Limb (tissue), 2 donors: ENCODE measurements at regions not wholly inside any gene's neighbourhood (a gene's known extent, or its start where the extent isn't known, plus 50 kb on each side); places are given as distances from the start of the nearest gene placed in this dataset.
A peak's percentile ranks its signal among the peaks of the same experiment; 100 is the strongest.
"Not testable (repeated sequence)": the region's sequence is repeated elsewhere in the genome, so short reads cannot be mapped to it uniquely, and the experiment has no call there.

Source experiments
- DNase-seq, 2 donors: peaks; one replicate each; pipeline ENCODE4 v3.0.0-alpha.2; 2016; ENCODE audit errors: extremely low spot score in 2 of 2

- no peak for DNase-seq
These were observed 563.9 kb downstream of the DACH1 start for GRCh38 chr13:71303144-71303543.

- DNase-seq = no peak
These were observed 566.4 kb downstream of the DACH1 start for GRCh38 chr13:71300602-71301001.

GRCh38 chr13:71291842-71292146 lies 575.2 kb downstream of the DACH1 start:
- DNase-seq = no peak

GRCh38 chr13:71290963-71291841 lies 575.8 kb downstream of the DACH1 start:
- no peak for DNase-seq

- DNase-seq = not testable (repeated sequence)
These were observed 577.0 kb downstream of the DACH1 start for GRCh38 chr13:71289980-71290379.

GRCh38 chr13:71285700-71286099 lies 581.3 kb downstream of the DACH1 start:
- no peak for DNase-seq

- no peak for DNase-seq
These were observed 588.5 kb downstream of the DACH1 start for GRCh38 chr13:71278512-71278911.

- no peak for DNase-seq
These were observed 591.9 kb downstream of the DACH1 start for GRCh38 chr13:71274923-71275608.

- DNase-seq = no peak
These were observed 605.7 kb downstream of the DACH1 start for GRCh38 chr13:71261256-71261655.

GRCh38 chr13:71260246-71260645 lies 606.8 kb downstream of the DACH1 start:
- DNase-seq = no peak

- no peak for DNase-seq
These were observed 611.4 kb downstream of the DACH1 start for GRCh38 chr13:71255633-71256032.

- DNase-seq = no peak
These were observed 612.6 kb downstream of the DACH1 start for GRCh38 chr13:71254384-71254783.

GRCh38 chr13:71252184-71252704 lies 614.8 kb downstream of the DACH1 start:
- DNase-seq = no peak

GRCh38 chr13:71251292-71251951 lies 615.6 kb downstream of the DACH1 start:
- DNase-seq = no peak

GRCh38 chr13:71249011-71249410 lies 618.0 kb downstream of the DACH1 start:
- DNase-seq = no peak

GRCh38 chr13:71244161-71244560 lies 622.8 kb downstream of the DACH1 start:
- DNase-seq = no peak

GRCh38 chr13:71242201-71242600 lies 624.8 kb downstream of the DACH1 start:
- peak in 1 of 2 donors; percentile 14 for DNase-seq

- DNase-seq = no peak
These were observed 626.1 kb downstream of the DACH1 start for GRCh38 chr13:71240911-71241310.

- DNase-seq = no peak
These were observed 629.7 kb downstream of the DACH1 start for GRCh38 chr13:71237332-71237731.

GRCh38 chr13:71219698-71220415 lies 647.1 kb downstream of the DACH1 start:
- DNase-seq = no peak

- no peak for DNase-seq
These were observed 648.0 kb downstream of the DACH1 start for GRCh38 chr13:71218960-71219359.

GRCh38 chr13:71217827-71218226 lies 649.2 kb downstream of the DACH1 start:
- DNase-seq = no peak
